Fibroblast of pulmonary artery (primary cell): ENCODE measurements at regions not wholly inside any gene's neighbourhood (a gene's known extent, or its start where the extent isn't known, plus 50 kb on each side); places are given as distances from the start of the nearest gene placed in this dataset.
"Not testable (repeated sequence)": the region's sequence is repeated elsewhere in the genome, so short reads cannot be mapped to it uniquely, and the experiment has no call there.

Experiments
- DNase-seq: peaks from one replicate; pipeline ENCODE4 v3.0.0-alpha.2; 2010; ENCODE audit warnings: low read depth
- H3K4me3 ChIP-seq: replicated peaks from 2 replicates; pipeline ENCODE4 v1.5.1; 2011; ENCODE audit warnings: low read depth, mild to moderate bottlenecking, control low read depth, low read length, moderate library complexity
- CTCF ChIP-seq: IDR thresholded peaks from 2 replicates; pipeline ENCODE4 v1.5.1; 2011; ENCODE audit warnings: mild to moderate bottlenecking, control low read depth, low read length, inconsistent platforms; ENCODE audit errors: missing control alignments

DNA sequence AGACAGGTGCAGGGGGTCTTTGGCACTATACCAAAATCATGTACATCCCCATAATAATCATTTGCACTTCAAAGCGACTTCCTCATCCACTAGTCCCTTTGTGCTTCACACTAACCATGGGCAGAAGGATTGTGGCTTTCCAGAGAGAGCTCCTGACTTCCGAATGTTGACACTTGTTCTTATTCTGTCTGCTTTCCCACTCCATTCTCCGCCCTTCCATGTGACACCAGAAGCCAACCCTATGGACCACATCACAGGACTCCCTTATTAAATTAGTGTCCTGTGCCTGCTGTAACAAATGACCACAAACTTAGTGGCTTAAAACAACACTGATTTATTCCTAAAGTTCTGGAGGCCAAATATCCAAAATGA lies 91.6 kb downstream of the CMC2 start:
- H3K4me3 ChIP-seq, result no peak overlapping the region
- no peak for TF ChIP-seq CTCF
- no peak for DNase-seq

DNA sequence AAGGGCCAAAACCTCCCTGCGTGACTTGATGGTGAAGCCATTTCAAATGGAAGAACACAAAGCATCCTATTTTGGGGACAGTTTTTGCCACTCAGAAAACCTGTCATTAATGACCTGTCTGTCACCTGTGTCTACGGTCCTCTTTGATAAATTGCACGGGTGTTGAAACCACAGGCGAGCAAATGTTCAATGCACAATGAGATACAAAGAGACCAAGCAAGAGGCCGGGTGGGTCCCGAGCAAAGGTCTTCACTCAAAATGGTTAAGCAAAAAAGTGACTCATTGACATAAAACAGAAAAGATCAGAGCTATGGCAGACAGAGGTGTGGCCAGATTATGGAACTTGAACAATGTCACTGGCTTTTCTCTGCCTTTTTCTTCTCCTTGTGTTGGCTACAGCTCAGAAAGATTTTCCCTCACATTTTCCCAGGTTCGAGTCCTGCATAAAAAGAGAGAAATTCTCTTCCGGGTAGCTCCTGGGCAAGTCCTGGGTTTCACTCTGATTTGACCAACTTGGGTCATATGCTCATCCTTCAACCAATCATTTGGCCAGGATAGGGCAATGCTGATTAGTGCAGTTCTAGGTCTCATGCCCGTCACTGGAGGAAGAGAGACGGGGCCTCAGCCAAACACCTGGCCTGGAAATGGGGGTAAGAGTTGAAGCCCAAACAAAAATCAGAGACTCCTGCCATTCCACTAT lies 92.2 kb downstream of the CMC2 start:
- no peak for TF ChIP-seq CTCF
- no peak overlapping the region for H3K4me3 ChIP-seq
- DNase-seq, result no peak

DNA sequence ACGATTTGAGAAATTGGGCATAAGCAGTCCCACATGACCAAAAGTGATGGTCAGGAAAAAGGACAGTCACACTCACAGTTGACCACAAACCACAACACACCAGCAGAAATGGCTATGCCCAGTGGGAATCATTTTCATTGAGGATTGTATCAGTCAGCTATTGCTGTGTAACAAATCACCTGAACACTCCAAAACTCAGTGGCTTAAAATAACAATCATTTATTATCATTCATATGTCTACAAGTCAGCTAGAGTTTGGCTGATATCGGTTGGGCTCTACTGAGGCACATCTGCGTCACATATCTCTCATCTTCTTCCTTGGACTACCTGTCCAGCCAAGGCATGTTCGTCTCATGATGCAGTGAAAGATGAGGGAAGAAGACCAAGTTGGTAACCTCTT lies 93.3 kb downstream of the CMC2 start:
- no peak for TF ChIP-seq CTCF
- DNase-seq, result no peak
- no peak overlapping the region for H3K4me3 ChIP-seq

GRCh38 chr16:80912651-80913050 lies 94.0 kb downstream of the CMC2 start:
- no peak for TF ChIP-seq CTCF
- H3K4me3 ChIP-seq, result no peak overlapping the region
- no peak for DNase-seq

DNA sequence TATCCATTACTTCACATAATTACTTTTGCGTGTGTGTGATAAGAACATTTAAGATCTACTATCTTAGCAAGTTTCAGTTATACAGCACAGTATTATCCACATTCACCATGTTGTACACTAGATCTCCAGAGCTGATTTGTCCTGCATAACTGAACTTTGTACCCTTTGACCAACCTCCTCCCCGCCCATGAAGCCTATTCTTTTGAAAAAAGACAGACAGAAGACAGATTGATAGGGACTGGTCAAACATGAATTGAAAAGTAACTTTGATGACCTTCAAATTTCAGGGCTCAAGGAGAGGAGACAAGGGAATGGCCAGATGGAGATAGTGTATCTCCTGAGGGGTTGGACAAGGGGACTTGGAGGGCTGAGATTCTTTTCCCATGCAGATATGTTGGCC lies 96.3 kb downstream of the CMC2 start:
- no peak overlapping the region for H3K4me3 ChIP-seq
- no peak for DNase-seq
- no peak for TF ChIP-seq CTCF

GRCh38 chr16:80909720-80910119 lies 97.0 kb downstream of the CMC2 start:
- no peak overlapping the region for H3K4me3 ChIP-seq
- no peak for DNase-seq
- no peak for TF ChIP-seq CTCF

DNA sequence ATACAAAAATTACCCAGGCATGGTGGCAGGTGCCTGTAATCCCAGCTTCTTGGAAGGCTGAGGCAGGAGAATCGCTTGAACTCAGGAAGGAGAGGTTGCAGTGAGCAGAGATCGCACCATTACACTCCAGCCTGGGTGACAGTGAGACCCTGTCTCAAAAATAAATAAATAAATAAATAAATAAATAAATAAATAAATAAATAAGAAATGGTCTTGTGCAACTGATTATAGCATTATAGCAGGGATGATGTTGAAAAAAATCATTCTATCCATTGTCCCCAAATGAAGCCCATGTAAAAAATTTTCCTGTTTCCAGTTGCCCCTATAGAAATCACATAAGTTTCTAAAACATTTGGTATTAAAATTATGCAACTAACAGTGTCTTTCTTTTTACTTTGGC lies 100.5 kb downstream of the CMC2 start:
- not testable (repeated sequence) for DNase-seq, H3K4me3 ChIP-seq

DNA sequence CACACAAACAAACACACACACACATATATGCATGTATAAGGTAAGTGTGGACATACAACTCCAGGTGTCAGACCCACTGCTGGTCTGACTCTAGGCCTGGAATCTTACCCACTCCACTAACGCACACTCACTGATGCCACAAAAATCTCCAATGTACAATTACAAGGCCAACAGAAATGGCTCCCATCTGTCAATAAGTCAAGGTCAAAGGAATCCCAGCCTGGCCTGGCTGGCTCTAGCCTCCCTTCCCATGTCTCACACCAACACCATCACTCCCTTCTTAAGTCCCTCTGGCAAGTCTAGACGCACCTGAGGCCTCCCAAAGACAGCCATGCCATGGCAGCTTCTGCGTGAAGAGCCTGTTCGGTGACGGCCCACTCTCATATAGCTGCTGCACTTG lies 99.2 kb upstream of the CDYL2 start:
- H3K4me3 ChIP-seq, result no peak overlapping the region
- no peak for DNase-seq
- no peak for TF ChIP-seq CTCF
